Neural cell (in vitro differentiated cells): ENCODE measurements at regions not wholly inside any gene's neighbourhood (a gene's known extent, or its start where the extent isn't known, plus 50 kb on each side); places are given as distances from the start of the nearest gene placed in this dataset.
"Not testable (repeated sequence)": the region's sequence is repeated elsewhere in the genome, so short reads cannot be mapped to it uniquely, and the experiment has no call there.

ENCODE experiments used
- H2AFZ ChIP-seq: fragments of 200-600, 300-800 bp; sonication (generic), shearing (Covaris generic); 2 replicates; pipeline ENCODE4 v1.6.0; 2014; ENCODE audit warnings: low read depth, mild to moderate bottlenecking, antibody characterized with exemption, low read length, moderate library complexity
- H3F3A ChIP-seq: fragments of 200-600 bp; shearing (Covaris generic); 2 replicates; pipeline ENCODE4 v1.6.1; 2016; ENCODE audit warnings: mild to moderate bottlenecking, moderate library complexity, mixed read lengths, antibody characterized with exemption, low read length; ENCODE audit not compliant: insufficient read depth, poor library complexity, severe bottlenecking
- H3K27ac ChIP-seq: fragments of 200-600, 300-800 bp; sonication (generic), shearing (Covaris generic); 2 replicates; pipeline ENCODE4 v1.5.1; 2014; ENCODE audit warnings: mild to moderate bottlenecking, low read length, moderate library complexity
- H3K27me3 ChIP-seq: fragments of 300-800, 200-600 bp; sonication (generic), shearing (Covaris generic); 2 replicates; pipeline ENCODE4 v1.6.0; 2014; ENCODE audit warnings: mild to moderate bottlenecking, low read depth, low read length, moderate library complexity; ENCODE audit not compliant: insufficient read depth
- H3K36me3 ChIP-seq: fragments of 300-800, 200-600 bp; sonication (generic), shearing (Covaris generic); 2 replicates; pipeline ENCODE4 v1.5.1; 2014; ENCODE audit warnings: mild to moderate bottlenecking, antibody characterized with exemption, low read length, moderate library complexity; ENCODE audit not compliant: insufficient read depth
- H3K4me2 ChIP-seq: fragments of 300-800, 200-600 bp; sonication (generic), shearing (Covaris generic); 2 replicates; pipeline ENCODE4 v1.6.0; 2014; ENCODE audit warnings: mild to moderate bottlenecking, low read length
- H3K4me3 ChIP-seq: fragments of 300-800, 200-600 bp; sonication (generic), shearing (Covaris generic); 2 replicates; pipeline ENCODE4 v1.5.1; 2014; ENCODE audit warnings: mild to moderate bottlenecking, low read length, moderate library complexity
- H3K79me2 ChIP-seq: fragments of 200-600 bp; shearing (Covaris generic); replicated peaks from 2 replicates; pipeline ENCODE4 v1.6.0; 2014; ENCODE audit warnings: mild to moderate bottlenecking, low read length, moderate library complexity; ENCODE audit not compliant: insufficient read depth
- H3K9ac ChIP-seq: fragments of 300-800, 200-600 bp; sonication (generic), shearing (Covaris generic); 2 replicates; pipeline ENCODE4 v1.6.1; 2016; ENCODE audit warnings: mild to moderate bottlenecking, low read length, mixed read lengths
- H3K9me2 ChIP-seq: fragments of 200-600 bp; shearing (Covaris generic); 2 replicates; pipeline ENCODE4 v1.6.1; 2016; ENCODE audit warnings: mild to moderate bottlenecking, low read length, mixed read lengths; ENCODE audit not compliant: insufficient read depth
- H3K9me3 ChIP-seq: fragments of 200-600, 300-800 bp; sonication (generic), shearing (Covaris generic); 2 replicates; pipeline ENCODE4 v1.6.1; 2016; ENCODE audit warnings: mild to moderate bottlenecking, mixed run types, low read length, moderate library complexity, mixed read lengths
- H4K20me1 ChIP-seq: fragments of 200-600 bp; shearing (Covaris generic); 2 replicates; pipeline ENCODE4 v1.6.1; 2016; ENCODE audit warnings: mild to moderate bottlenecking, mixed run types; ENCODE audit not compliant: insufficient read depth
- EP300 ChIP-seq: fragments of 450-650 bp; conservative IDR thresholded peaks from 2 replicates; pipeline ENCODE4 v1.6.1; 2014; ENCODE audit warnings: antibody characterized with exemption, mild to moderate bottlenecking, moderate library complexity; ENCODE audit not compliant: poor library complexity, severe bottlenecking
- EZH2 ChIP-seq: fragments of 200-600, 300-800 bp; shearing (Covaris generic), sonication (generic); IDR thresholded peaks from 2 replicates; pipeline ENCODE4 v1.6.1; 2014; ENCODE audit warnings: antibody characterized with exemption, low read length, borderline replicate concordance, mild to moderate bottlenecking; ENCODE audit not compliant: insufficient read depth, poor library complexity, severe bottlenecking
- MXI1 ChIP-seq: fragments of 450-650 bp; conservative IDR thresholded peaks from 2 replicates; pipeline ENCODE4 v1.6.1; 2014; ENCODE audit warnings: antibody characterized with exemption, mild to moderate bottlenecking; ENCODE audit not compliant: poor library complexity, severe bottlenecking
- POLR2AphosphoS5 ChIP-seq: IDR thresholded peaks from 2 replicates; pipeline ENCODE4 v1.6.1; 2012
- RAD21 ChIP-seq: fragments of 450-650 bp; conservative IDR thresholded peaks from 2 replicates; pipeline ENCODE4 v1.6.1; 2014; ENCODE audit warnings: antibody characterized with exemption, mild to moderate bottlenecking, moderate library complexity
- SMC3 ChIP-seq: fragments of 450-650 bp; conservative IDR thresholded peaks from 2 replicates; pipeline ENCODE4 v1.6.1; 2014; ENCODE audit warnings: antibody characterized with exemption, mild to moderate bottlenecking, moderate library complexity; ENCODE audit not compliant: poor library complexity
- TAF1 ChIP-seq: IDR thresholded peaks from 2 replicates; pipeline ENCODE4 v1.6.1; 2012; ENCODE audit warnings: low read depth
- TF ChIP-seq, protein P1 (sequence below): fragments of 450-650 bp; IDR thresholded peaks from 2 replicates; pipeline ENCODE4 v1.5.1; 2014; ENCODE audit warnings: antibody characterized with exemption, mild to moderate bottlenecking, moderate library complexity; ENCODE audit not compliant: poor library complexity, severe bottlenecking
- TF ChIP-seq, protein P2 (sequence below): IDR thresholded peaks from 2 replicates; pipeline ENCODE4 v1.6.1; 2012; ENCODE audit warnings: borderline replicate concordance

GRCh38 chr21:19541602-19542001, 1138.0 kb upstream of the TMPRSS15 start:
- TF ChIP-seq TAF1 (no peak), EP300 (no peak), EZH2 (no peak), RAD21 (no peak), POLR2AphosphoS5 (no peak), MXI1 (no peak), SMC3 (no peak)
- TF ChIP-seq, protein P1, sequence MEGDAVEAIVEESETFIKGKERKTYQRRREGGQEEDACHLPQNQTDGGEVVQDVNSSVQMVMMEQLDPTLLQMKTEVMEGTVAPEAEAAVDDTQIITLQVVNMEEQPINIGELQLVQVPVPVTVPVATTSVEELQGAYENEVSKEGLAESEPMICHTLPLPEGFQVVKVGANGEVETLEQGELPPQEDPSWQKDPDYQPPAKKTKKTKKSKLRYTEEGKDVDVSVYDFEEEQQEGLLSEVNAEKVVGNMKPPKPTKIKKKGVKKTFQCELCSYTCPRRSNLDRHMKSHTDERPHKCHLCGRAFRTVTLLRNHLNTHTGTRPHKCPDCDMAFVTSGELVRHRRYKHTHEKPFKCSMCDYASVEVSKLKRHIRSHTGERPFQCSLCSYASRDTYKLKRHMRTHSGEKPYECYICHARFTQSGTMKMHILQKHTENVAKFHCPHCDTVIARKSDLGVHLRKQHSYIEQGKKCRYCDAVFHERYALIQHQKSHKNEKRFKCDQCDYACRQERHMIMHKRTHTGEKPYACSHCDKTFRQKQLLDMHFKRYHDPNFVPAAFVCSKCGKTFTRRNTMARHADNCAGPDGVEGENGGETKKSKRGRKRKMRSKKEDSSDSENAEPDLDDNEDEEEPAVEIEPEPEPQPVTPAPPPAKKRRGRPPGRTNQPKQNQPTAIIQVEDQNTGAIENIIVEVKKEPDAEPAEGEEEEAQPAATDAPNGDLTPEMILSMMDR: no peak
- TF ChIP-seq, protein P2, sequence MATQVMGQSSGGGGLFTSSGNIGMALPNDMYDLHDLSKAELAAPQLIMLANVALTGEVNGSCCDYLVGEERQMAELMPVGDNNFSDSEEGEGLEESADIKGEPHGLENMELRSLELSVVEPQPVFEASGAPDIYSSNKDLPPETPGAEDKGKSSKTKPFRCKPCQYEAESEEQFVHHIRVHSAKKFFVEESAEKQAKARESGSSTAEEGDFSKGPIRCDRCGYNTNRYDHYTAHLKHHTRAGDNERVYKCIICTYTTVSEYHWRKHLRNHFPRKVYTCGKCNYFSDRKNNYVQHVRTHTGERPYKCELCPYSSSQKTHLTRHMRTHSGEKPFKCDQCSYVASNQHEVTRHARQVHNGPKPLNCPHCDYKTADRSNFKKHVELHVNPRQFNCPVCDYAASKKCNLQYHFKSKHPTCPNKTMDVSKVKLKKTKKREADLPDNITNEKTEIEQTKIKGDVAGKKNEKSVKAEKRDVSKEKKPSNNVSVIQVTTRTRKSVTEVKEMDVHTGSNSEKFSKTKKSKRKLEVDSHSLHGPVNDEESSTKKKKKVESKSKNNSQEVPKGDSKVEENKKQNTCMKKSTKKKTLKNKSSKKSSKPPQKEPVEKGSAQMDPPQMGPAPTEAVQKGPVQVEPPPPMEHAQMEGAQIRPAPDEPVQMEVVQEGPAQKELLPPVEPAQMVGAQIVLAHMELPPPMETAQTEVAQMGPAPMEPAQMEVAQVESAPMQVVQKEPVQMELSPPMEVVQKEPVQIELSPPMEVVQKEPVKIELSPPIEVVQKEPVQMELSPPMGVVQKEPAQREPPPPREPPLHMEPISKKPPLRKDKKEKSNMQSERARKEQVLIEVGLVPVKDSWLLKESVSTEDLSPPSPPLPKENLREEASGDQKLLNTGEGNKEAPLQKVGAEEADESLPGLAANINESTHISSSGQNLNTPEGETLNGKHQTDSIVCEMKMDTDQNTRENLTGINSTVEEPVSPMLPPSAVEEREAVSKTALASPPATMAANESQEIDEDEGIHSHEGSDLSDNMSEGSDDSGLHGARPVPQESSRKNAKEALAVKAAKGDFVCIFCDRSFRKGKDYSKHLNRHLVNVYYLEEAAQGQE: no peak
- no peaks in the 10 kb centered on the region for H3F3A ChIP-seq
- H3K36me3 ChIP-seq: no peaks in the 10 kb centered on the region
- no peak overlapping the region for H3K4me2 ChIP-seq
- H3K4me3 ChIP-seq: no peak overlapping the region
- H4K20me1 ChIP-seq: no peaks in the 10 kb centered on the region
- H3K79me2 ChIP-seq: no peaks in the 10 kb centered on the region
- no peaks in the 10 kb centered on the region for H3K9me2 ChIP-seq
- no peaks in the 10 kb centered on the region for H3K9me3 ChIP-seq
- H2AFZ ChIP-seq: no peak overlapping the region
- H3K27me3 ChIP-seq: no peaks in the 10 kb centered on the region
- no peak overlapping the region for H3K27ac ChIP-seq
- no peak overlapping the region for H3K9ac ChIP-seq

DNA sequence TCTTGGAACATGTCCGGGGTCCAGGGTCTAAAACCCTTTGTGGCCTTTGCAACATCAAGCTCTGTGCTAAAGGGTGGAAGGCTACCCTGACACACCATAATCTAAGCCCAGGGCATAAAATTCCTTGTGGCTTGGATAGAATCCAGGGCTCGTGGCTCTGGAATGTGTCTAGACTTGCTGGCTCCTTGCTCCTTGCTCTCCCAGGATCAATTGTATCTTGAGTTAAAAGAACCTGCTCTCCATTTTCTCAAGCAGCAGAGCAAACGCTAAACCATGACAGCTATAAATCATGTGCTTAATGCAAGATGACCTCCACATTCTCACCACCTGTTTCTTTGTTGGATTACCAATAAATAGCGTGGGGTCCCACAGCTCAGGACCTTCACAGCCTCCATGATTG, 1140.9 kb upstream of the TMPRSS15 start:
- not testable (repeated sequence) for H3K27me3 ChIP-seq, H3K9me3 ChIP-seq, H3K4me2 ChIP-seq, H3F3A ChIP-seq, H3K27ac ChIP-seq, H3K9ac ChIP-seq, H3K36me3 ChIP-seq, H4K20me1 ChIP-seq, H3K79me2 ChIP-seq, H3K9me2 ChIP-seq, H3K4me3 ChIP-seq, H2AFZ ChIP-seq
